GM12891 (cell line): ENCODE measurements at regions not wholly inside any gene's neighbourhood (a gene's known extent, or its start where the extent isn't known, plus 50 kb on each side); places are given as distances from the start of the nearest gene placed in this dataset.
"Not testable (repeated sequence)": the region's sequence is repeated elsewhere in the genome, so short reads cannot be mapped to it uniquely, and the experiment has no call there.

ENCODE experiments used
- PAX5 ChIP-seq: IDR thresholded peaks from 2 replicates; pipeline ENCODE4 v1.6.1; 2011; ENCODE audit warnings: low read length, moderate library complexity, mild to moderate bottlenecking; ENCODE audit not compliant: insufficient read depth, severe bottlenecking
- POLR2A ChIP-seq: IDR thresholded peaks from 2 replicates; pipeline ENCODE4 v1.6.1; 2011; ENCODE audit warnings: low read depth, low read length, control low read depth
- POLR2AphosphoS5 ChIP-seq: IDR thresholded peaks from 2 replicates; pipeline ENCODE4 v1.6.1; 2011; ENCODE audit warnings: low read depth, low read length, control low read depth
- SPI1 ChIP-seq: IDR thresholded peaks from 2 replicates; pipeline ENCODE4 v1.6.1; 2011; ENCODE audit warnings: low read depth, low read length, control low read depth
- TAF1 ChIP-seq: IDR thresholded peaks from 2 replicates; pipeline ENCODE4 v1.6.1; 2011; ENCODE audit warnings: low read depth, low read length, control low read depth

- not testable (repeated sequence) for TF ChIP-seq POLR2A, PAX5, POLR2AphosphoS5, TAF1, SPI1
These were observed 190.5 kb upstream of the FBXO11 start for GRCh38 chr2:48096765-48097164.
